HL-60 (cell line): ENCODE measurements at regions not wholly inside any gene's neighbourhood (a gene's known extent, or its start where the extent isn't known, plus 50 kb on each side); places are given as distances from the start of the nearest gene placed in this dataset.
"Not testable (repeated sequence)": the region's sequence is repeated elsewhere in the genome, so short reads cannot be mapped to it uniquely, and the experiment has no call there.

Experiments
- CTCF ChIP-seq: IDR thresholded peaks from one replicate; pipeline ENCODE4 v1.5.1; 2011; ENCODE audit warnings: low read length, control low read depth, inconsistent platforms; ENCODE audit not compliant: insufficient read depth
- POLR2AphosphoS5 ChIP-seq: IDR thresholded peaks from 2 replicates; pipeline ENCODE4 v1.6.1; 2012; ENCODE audit warnings: low read depth
- REST ChIP-seq: IDR thresholded peaks from 2 replicates; pipeline ENCODE4 v1.6.1; 2012; ENCODE audit warnings: low read depth; ENCODE audit not compliant: insufficient replicate concordance

- not testable (repeated sequence) for TF ChIP-seq CTCF, REST, POLR2AphosphoS5
These were observed 88.7 kb downstream of the TBR1 start for GRCh38 chr2:161504628-161505289.
